SJCRH30 (cell line): ENCODE measurements at regions not wholly inside any gene's neighbourhood (a gene's known extent, or its start where the extent isn't known, plus 50 kb on each side); places are given as distances from the start of the nearest gene placed in this dataset.

Source experiments
- DNase-seq, 2 experiments: peaks; one replicate each; pipeline ENCODE4 v3.0.0-alpha.2; 2015 to 2020
- H3K27ac ChIP-seq: fragments of 250-450 bp; sonication (Bioruptor Pico); 2 replicates; pipeline ENCODE4 v1.5.1; 2020; ENCODE audit warnings: mild to moderate bottlenecking, moderate library complexity
- H3K27me3 ChIP-seq: fragments of 250-450 bp; sonication (Bioruptor Pico); 2 replicates; pipeline ENCODE4 v1.5.1; 2020; ENCODE audit warnings: mild to moderate bottlenecking, moderate library complexity
- H3K36me3 ChIP-seq: fragments of 250-450 bp; sonication (Bioruptor Pico); 2 replicates; pipeline ENCODE4 v1.5.1; 2020; ENCODE audit warnings: mild to moderate bottlenecking, moderate library complexity
- H3K4me1 ChIP-seq: fragments of 250-450 bp; sonication (Bioruptor Pico); 2 replicates; pipeline ENCODE4 v1.5.1; 2020; ENCODE audit warnings: mild to moderate bottlenecking, moderate library complexity
- H3K4me3 ChIP-seq: fragments of 250-450 bp; sonication (Bioruptor Pico); 2 replicates; pipeline ENCODE4 v1.5.1; 2020; ENCODE audit warnings: mild to moderate bottlenecking, moderate library complexity
- H3K9me3 ChIP-seq: fragments of 250-450 bp; sonication (Bioruptor Pico); replicated peaks from 2 replicates; pipeline ENCODE4 v1.5.1; 2020; ENCODE audit warnings: mild to moderate bottlenecking, moderate library complexity

- no peak overlapping the region for H3K4me3 ChIP-seq
- no peak overlapping the region for H3K27ac ChIP-seq
- no peaks in the 10 kb centered on the region for H3K9me3 ChIP-seq
- no peak for DNase-seq
- no peaks in the 10 kb centered on the region for H3K27me3 ChIP-seq
- no peaks in the 10 kb centered on the region for H3K36me3 ChIP-seq
- no peaks in the 10 kb centered on the region for H3K4me1 ChIP-seq
These were observed 356.1 kb upstream of the GRM7 start for GRCh38 chr3:6504834-6505233.

GRCh38 chr3:6508410-6508759 lies 352.5 kb upstream of the GRM7 start:
- Histone ChIP-seq H3K4me1 (no peaks in the 10 kb centered on the region), H3K9me3 (no peaks in the 10 kb centered on the region), H3K36me3 (no peaks in the 10 kb centered on the region), H3K27me3 (no peaks in the 10 kb centered on the region), H3K4me3 (peak overlapping the region; percentile 57), H3K27ac (peak overlapping the region; percentile 79; the same call in 1 of the 2 replicates)
- DNase-seq: no peak

GRCh38 chr3:6509576-6509975 lies 351.3 kb upstream of the GRM7 start:
- H3K4me1 ChIP-seq: no peaks in the 10 kb centered on the region
- no peaks in the 10 kb centered on the region for H3K27me3 ChIP-seq
- H3K27ac ChIP-seq: no peak overlapping the region
- no peak for DNase-seq
- no peak overlapping the region for H3K4me3 ChIP-seq
- no peaks in the 10 kb centered on the region for H3K36me3 ChIP-seq
- no peaks in the 10 kb centered on the region for H3K9me3 ChIP-seq

- Histone ChIP-seq H3K4me3 (no peak overlapping the region), H3K36me3 (no peaks in the 10 kb centered on the region), H3K27me3 (no peaks in the 10 kb centered on the region), H3K9me3 (no peaks in the 10 kb centered on the region), H3K27ac (no peak overlapping the region), H3K4me1 (no peaks in the 10 kb centered on the region)
- no peak for DNase-seq
These were observed 350.2 kb upstream of the GRM7 start for GRCh38 chr3:6510713-6511112.

- no peak overlapping the region for H3K27ac ChIP-seq
- H3K9me3 ChIP-seq: no peaks in the 10 kb centered on the region
- DNase-seq: no peak
- no peaks in the 10 kb centered on the region for H3K27me3 ChIP-seq
- no peaks in the 10 kb centered on the region for H3K36me3 ChIP-seq
- H3K4me1 ChIP-seq: no peaks in the 10 kb centered on the region
- no peak overlapping the region for H3K4me3 ChIP-seq
These were observed 348.6 kb upstream of the GRM7 start for GRCh38 chr3:6512172-6512800.

- no peaks in the 10 kb centered on the region for H3K4me1 ChIP-seq
- H3K36me3 ChIP-seq: no peaks in the 10 kb centered on the region
- H3K4me3 ChIP-seq: no peak overlapping the region
- no peaks in the 10 kb centered on the region for H3K9me3 ChIP-seq
- DNase-seq: no peak
- no peak overlapping the region for H3K27ac ChIP-seq
- no peaks in the 10 kb centered on the region for H3K27me3 ChIP-seq
These were observed 344.8 kb upstream of the GRM7 start for GRCh38 chr3:6516143-6516542.

GRCh38 chr3:6516694-6517093 lies 344.2 kb upstream of the GRM7 start:
- Histone ChIP-seq H3K36me3 (no peaks in the 10 kb centered on the region), H3K27ac (no peak overlapping the region), H3K27me3 (no peaks in the 10 kb centered on the region), H3K4me3 (no peak overlapping the region), H3K4me1 (no peaks in the 10 kb centered on the region), H3K9me3 (no peaks in the 10 kb centered on the region)
- no peak for DNase-seq

- Histone ChIP-seq H3K27me3 (no peaks in the 10 kb centered on the region), H3K4me1 (no peaks in the 10 kb centered on the region), H3K4me3 (no peak overlapping the region), H3K9me3 (no peaks in the 10 kb centered on the region), H3K36me3 (no peaks in the 10 kb centered on the region), H3K27ac (no peak overlapping the region)
- DNase-seq: no peak
These were observed 342.1 kb upstream of the GRM7 start for GRCh38 chr3:6518709-6519345.

- no peaks in the 10 kb centered on the region; the same call in 1 of the 2 replicates for H3K36me3 ChIP-seq
- no peak for DNase-seq
- H3K4me1 ChIP-seq: no peaks in the 10 kb centered on the region
- no peak overlapping the region for H3K4me3 ChIP-seq
- no peaks in the 10 kb centered on the region for H3K27me3 ChIP-seq
- H3K9me3 ChIP-seq: no peaks in the 10 kb centered on the region
- H3K27ac ChIP-seq: no peak overlapping the region
These were observed 339.4 kb upstream of the GRM7 start for GRCh38 chr3:6521369-6522113.

GRCh38 chr3:6522191-6522590 lies 338.7 kb upstream of the GRM7 start:
- no peak for DNase-seq
- Histone ChIP-seq H3K27me3 (no peaks in the 10 kb centered on the region), H3K4me3 (no peak overlapping the region), H3K27ac (no peak overlapping the region), H3K36me3 (no peaks in the 10 kb centered on the region; the same call in 1 of the 2 replicates), H3K4me1 (no peaks in the 10 kb centered on the region), H3K9me3 (no peaks in the 10 kb centered on the region)

GRCh38 chr3:6523043-6523442 lies 337.9 kb upstream of the GRM7 start:
- Histone ChIP-seq H3K4me3 (no peak overlapping the region), H3K9me3 (no peaks in the 10 kb centered on the region), H3K36me3 (no peaks in the 10 kb centered on the region; the same call in 1 of the 2 replicates), H3K27ac (no peak overlapping the region), H3K4me1 (no peaks in the 10 kb centered on the region), H3K27me3 (no peaks in the 10 kb centered on the region)
- no peak for DNase-seq

GRCh38 chr3:6524479-6524878 lies 336.4 kb upstream of the GRM7 start:
- Histone ChIP-seq H3K36me3 (no peaks in the 10 kb centered on the region; the same call in 1 of the 2 replicates), H3K4me3 (no peak overlapping the region), H3K27me3 (no peaks in the 10 kb centered on the region), H3K4me1 (no peaks in the 10 kb centered on the region), H3K27ac (no peak overlapping the region), H3K9me3 (no peaks in the 10 kb centered on the region)
- DNase-seq: no peak

GRCh38 chr3:6526321-6526720 lies 334.6 kb upstream of the GRM7 start:
- DNase-seq: no peak
- Histone ChIP-seq H3K9me3 (no peaks in the 10 kb centered on the region), H3K36me3 (no peaks in the 10 kb centered on the region; the same call in 1 of the 2 replicates), H3K4me1 (no peaks in the 10 kb centered on the region), H3K4me3 (no peak overlapping the region), H3K27me3 (no peaks in the 10 kb centered on the region), H3K27ac (no peak overlapping the region)

- Histone ChIP-seq H3K9me3 (no peaks in the 10 kb centered on the region), H3K4me3 (no peak overlapping the region), H3K27me3 (no peaks in the 10 kb centered on the region), H3K4me1 (no peaks in the 10 kb centered on the region), H3K27ac (no peak overlapping the region), H3K36me3 (no peaks in the 10 kb centered on the region; the same call in 1 of the 2 replicates)
- DNase-seq: no peak
These were observed 334.1 kb upstream of the GRM7 start for GRCh38 chr3:6526861-6527260.

GRCh38 chr3:6528951-6529350 lies 332.0 kb upstream of the GRM7 start:
- no peaks in the 10 kb centered on the region for H3K9me3 ChIP-seq
- no peaks in the 10 kb centered on the region for H3K4me1 ChIP-seq
- H3K27ac ChIP-seq: no peak overlapping the region
- H3K4me3 ChIP-seq: no peak overlapping the region
- H3K27me3 ChIP-seq: no peaks in the 10 kb centered on the region
- no peaks in the 10 kb centered on the region; the same call in 1 of the 2 replicates for H3K36me3 ChIP-seq
- no peak for DNase-seq
